IMR-90 (cell line): ENCODE measurements at regions not wholly inside any gene's neighbourhood (a gene's known extent, or its start where the extent isn't known, plus 50 kb on each side); places are given as distances from the start of the nearest gene placed in this dataset.
"Not testable (repeated sequence)": the region's sequence is repeated elsewhere in the genome, so short reads cannot be mapped to it uniquely, and the experiment has no call there.

Experiments used
- ATAC-seq: fragments of 200-7000 bp; cut with Tn5 transposase; 2 replicates; pipeline ENCODE4 v1.9.1; 2020; ENCODE audit warnings: low read depth, mild to moderate bottlenecking, moderate library complexity
- BruUV-seq: library from RNA; stranded (reverse); fragments of 400-500 nt; replicated peaks from 2 replicates; lab custom pipeline; 2021; lab: Mats Ljungman, UMichigan
- CTCF ChIA-PET: fragments of 300-600 bp; formaldehyde crosslinking; extraction: SDS; loops from one replicate; lab custom pipeline; 2021; ENCODE audit warnings: antibody characterized with exemption; lab: Yijun Ruan, JAX
- POLR2A ChIA-PET: fragments of 300-600 bp; sonication (Branson Sonifier 250); formaldehyde crosslinking; loops from one replicate; lab custom pipeline; 2022; ENCODE audit warnings: antibody characterized with exemption; ENCODE audit not compliant: unreplicated experiment; lab: Charles Lee
- DNase-seq: peaks from one replicate; pipeline ENCODE4 v3.0.0; 2013
- H2AFZ ChIP-seq: replicated peaks from 2 replicates; pipeline ENCODE3; 2013; ENCODE audit warnings: low read length, mild to moderate bottlenecking; ENCODE audit not compliant: poor library complexity
- H2AK5ac ChIP-seq: 2 replicates; pipeline ENCODE4 v1.6.1; 2013; ENCODE audit warnings: low read depth, low read length, inconsistent platforms
- H2AK9ac ChIP-seq: replicated peaks from 2 replicates; pipeline ENCODE3; 2013; ENCODE audit warnings: mild to moderate bottlenecking, low read depth, low read length, moderate library complexity; ENCODE audit not compliant: poor library complexity
- H2BK120ac ChIP-seq: 2 replicates; pipeline ENCODE4 v1.6.1; 2013; ENCODE audit warnings: low read depth, low read length, inconsistent platforms
- H2BK15ac ChIP-seq: 3 replicates; pipeline ENCODE4 v1.6.1; 2013; ENCODE audit warnings: low read depth, low read length, inconsistent platforms
- H2BK20ac ChIP-seq: 2 replicates; pipeline ENCODE4 v1.6.1; 2013; ENCODE audit warnings: low read depth, mild to moderate bottlenecking, inconsistent platforms, low read length, moderate library complexity
- H2BK5ac ChIP-seq: 2 replicates; pipeline ENCODE4 v1.6.1; 2013; ENCODE audit warnings: mild to moderate bottlenecking, low read depth, low read length, inconsistent platforms; ENCODE audit not compliant: poor library complexity, severe bottlenecking
- H3K14ac ChIP-seq: replicated peaks from 2 replicates; pipeline ENCODE4 v1.6.1; 2013; ENCODE audit warnings: low read depth, low read length, inconsistent platforms
- H3K18ac ChIP-seq: 2 replicates; pipeline ENCODE4 v1.6.1; 2013; ENCODE audit warnings: low read depth, low read length, control low read depth
- H3K23ac ChIP-seq: 2 replicates; pipeline ENCODE4 v1.6.1; 2013; ENCODE audit warnings: low read depth, low read length, inconsistent platforms
- H3K27ac ChIP-seq: 2 replicates; pipeline ENCODE4 v1.5.1; 2013; ENCODE audit warnings: mild to moderate bottlenecking, control low read depth, low read length; ENCODE audit not compliant: insufficient read depth
- H3K27me3 ChIP-seq: 2 replicates; pipeline ENCODE4 v1.6.1; 2013; ENCODE audit warnings: low read length; ENCODE audit not compliant: control insufficient read depth, insufficient read depth
- H3K36me3 ChIP-seq: 2 replicates; pipeline ENCODE4 v1.6.1; 2013; ENCODE audit warnings: low read length, mixed read lengths; ENCODE audit not compliant: control insufficient read depth, insufficient read depth
- H3K4ac ChIP-seq: 2 replicates; pipeline ENCODE4 v1.6.1; 2013; ENCODE audit warnings: low read depth, low read length, inconsistent platforms
- H3K4me1 ChIP-seq: 2 replicates; pipeline ENCODE4 v1.6.1; 2013; ENCODE audit warnings: low read length, mixed read lengths; ENCODE audit not compliant: control insufficient read depth, insufficient read depth
- H3K4me2 ChIP-seq: 2 replicates; pipeline ENCODE4 v1.6.1; 2013; ENCODE audit warnings: low read depth, mild to moderate bottlenecking, control low read depth, low read length, moderate library complexity
- H3K4me3 ChIP-seq: 2 replicates; pipeline ENCODE4 v1.5.1; 2013; ENCODE audit warnings: low read depth, mild to moderate bottlenecking, control low read depth, low read length, moderate library complexity; ENCODE audit not compliant: insufficient read depth
- H3K56ac ChIP-seq: 2 replicates; pipeline ENCODE4 v1.6.1; 2013; ENCODE audit warnings: low read length, inconsistent platforms; ENCODE audit not compliant: insufficient read depth; ENCODE audit errors: extremely low read depth
- H3K79me1 ChIP-seq, 2 experiments: 2 replicates each; pipeline ENCODE4 v1.6.1; 2013; ENCODE audit warnings: low read length in 2 of 2, inconsistent platforms in 1 of 2, low read depth in 1 of 2
- H3K9ac ChIP-seq: 2 replicates; pipeline ENCODE4 v1.6.1; 2013; ENCODE audit warnings: low read depth, low read length, control low read depth
- H3K9me1 ChIP-seq: 2 replicates; pipeline ENCODE4 v1.6.1; 2013; ENCODE audit warnings: low read length, inconsistent platforms; ENCODE audit not compliant: insufficient read depth
- H3K9me3 ChIP-seq: 2 replicates; pipeline ENCODE4 v1.6.1; 2013; ENCODE audit warnings: low read length; ENCODE audit not compliant: control insufficient read depth, insufficient read depth
- H4K20me1 ChIP-seq: 2 replicates; pipeline ENCODE4 v1.6.1; 2013; ENCODE audit warnings: low read length, inconsistent platforms; ENCODE audit not compliant: insufficient read depth
- H4K5ac ChIP-seq: 2 replicates; pipeline ENCODE4 v1.6.1; 2013; ENCODE audit warnings: mild to moderate bottlenecking, low read depth, low read length, control low read depth
- H4K8ac ChIP-seq, 2 experiments: 2 replicates each; pipeline ENCODE4 v1.6.1; 2013; ENCODE audit warnings: low read depth in 2 of 2, low read length in 2 of 2, control low read depth in 1 of 2, inconsistent platforms in 1 of 2
- H4K91ac ChIP-seq: 2 replicates; pipeline ENCODE4 v1.6.1; 2013; ENCODE audit warnings: low read depth, low read length, inconsistent platforms; ENCODE audit not compliant: insufficient read depth
- CEBPB ChIP-seq: IDR thresholded peaks from 2 replicates; pipeline ENCODE4 v1.6.1; 2012; ENCODE audit warnings: low read depth, low read length, improper control_type of control experiment
- CHD1 ChIP-seq: IDR thresholded peaks from 2 replicates; pipeline ENCODE4 v1.6.1; 2012; ENCODE audit warnings: low read depth, low read length, improper control_type of control experiment
- MAFK ChIP-seq: IDR thresholded peaks from 2 replicates; pipeline ENCODE4 v1.6.1; 2012; ENCODE audit warnings: low read depth, low read length, improper control_type of control experiment
- MXI1 ChIP-seq: IDR thresholded peaks from 2 replicates; pipeline ENCODE4 v1.6.1; 2012; ENCODE audit warnings: low read depth, mild to moderate bottlenecking, low read length, moderate library complexity, borderline replicate concordance
- POLR2A ChIP-seq: IDR thresholded peaks from 2 replicates; pipeline ENCODE4 v1.6.1; 2012; ENCODE audit warnings: mild to moderate bottlenecking, low read depth, low read length
- RAD21 ChIP-seq: IDR thresholded peaks from 2 replicates; pipeline ENCODE4 v1.6.1; 2012; ENCODE audit warnings: low read length, improper control_type of control experiment
- RCOR1 ChIP-seq: IDR thresholded peaks from 2 replicates; pipeline ENCODE4 v1.6.1; 2012; ENCODE audit warnings: mild to moderate bottlenecking, low read length, improper control_type of control experiment; ENCODE audit not compliant: insufficient replicate concordance
- RFX5 ChIP-seq: IDR thresholded peaks from 2 replicates; pipeline ENCODE4 v1.8.0; 2012; ENCODE audit warnings: low read depth, mild to moderate bottlenecking, low read length, moderate library complexity
- SMC3 ChIP-seq: fragments of 150-350 bp; IDR thresholded peaks from 2 replicates; pipeline ENCODE4 v1.6.1; 2016; ENCODE audit warnings: low read depth, mild to moderate bottlenecking, antibody characterized with exemption, low read length, moderate library complexity
- WGBS, 2 experiments: methylation state at CpG; one replicate each; pipeline versions ENCODE4 v1.1.5 to v1.1.7; 2013; ENCODE audit warnings: missing lambda C conversion rate in 2 of 2; ENCODE audit not compliant: insufficient read length in 1 of 2; ENCODE audit errors: extremely low coverage in 2 of 2; 5-methylcytosine and 5-hydroxymethylcytosine counted together
- dilution Hi-C: fragments of 300-500 bp; cut with HindIII; formaldehyde crosslinking; loops from one replicate; pipeline ENCODE4 v1.14.3; 2018; ENCODE audit warnings: low sequenced_read_pairs; ENCODE audit not compliant: unreplicated experiment
- in situ Hi-C: fragments of 300-500 bp; cut with MboI; formaldehyde crosslinking; loops from 3 replicates; pipeline ENCODE4 v1.14.3; 2019; ENCODE audit warnings: low sequenced_read_pairs, inconsistent platforms, mixed read lengths
- intact Hi-C: fragments of 100-400 bp; cut with micrococcal nuclease; formaldehyde crosslinking; loops from 2 replicates; pipeline ENCODE4 v1.10.0; 2022

GRCh38 chrX:1853916-1854315, 239.1 kb downstream of the ASMT start:
- no peaks in the 10 kb centered on the region for H3K9me1 ChIP-seq
- in situ Hi-C loops: no loop called here
- H3K27me3 ChIP-seq: no peaks in the 10 kb centered on the region
- no peak overlapping the region for H2BK20ac ChIP-seq
- no peak overlapping the region for H2AK9ac ChIP-seq
- no peak overlapping the region for H2BK120ac ChIP-seq
- no CpG with 5 or more reads among the region's 3 CpGs for WGBS, 2 experiments
- no peak for DNase-seq
- intact Hi-C loops: no loop called here
- dilution Hi-C loops: no loop called here
- H2AK5ac ChIP-seq: no peak overlapping the region
- peaks cover 30% of the 10 kb centered on the region for H3K9me3 ChIP-seq
- no peak for ATAC-seq
- no peak overlapping the region for H4K5ac ChIP-seq
- no peak overlapping the region for H3K4ac ChIP-seq
- H4K91ac ChIP-seq: no peak overlapping the region
- no peak overlapping the region for H3K18ac ChIP-seq
- no peak overlapping the region for H2AFZ ChIP-seq
- no peaks in the 10 kb centered on the region for H3K36me3 ChIP-seq
- no peak overlapping the region for H3K9ac ChIP-seq
- H3K4me2 ChIP-seq: no peak overlapping the region
- H3K4me1 ChIP-seq: no peaks in the 10 kb centered on the region
- no peak overlapping the region for H3K23ac ChIP-seq
- no peaks in the 10 kb centered on the region for H4K20me1 ChIP-seq
- ChIA-PET POLR2A (no interaction called here), CTCF (no interaction called here)
- no TSS peak for BruUV-seq
- TF ChIP-seq POLR2A (no peak), CEBPB (no peak), RCOR1 (no peak), RFX5 (no peak), MAFK (no peak), RAD21 (no peak), CHD1 (no peak), SMC3 (no peak), MXI1 (no peak)
- no peak overlapping the region for H2BK5ac ChIP-seq
- H4K8ac ChIP-seq: no peak overlapping the region
- H3K4me3 ChIP-seq: no peak overlapping the region
- no peak overlapping the region for H3K27ac ChIP-seq
- H3K56ac ChIP-seq: no peak overlapping the region
- H3K79me1 ChIP-seq: no peaks in the 10 kb centered on the region
- H2BK15ac ChIP-seq: no peak overlapping the region
- H3K14ac ChIP-seq: no peak overlapping the region

- H3K4ac ChIP-seq, H4K8ac ChIP-seq, DNase-seq, H3K4me1 ChIP-seq, POLR2A ChIA-PET, dilution Hi-C loops, H2BK120ac ChIP-seq, in situ Hi-C loops, H3K18ac ChIP-seq, H2BK20ac ChIP-seq, H2AK9ac ChIP-seq, H2AFZ ChIP-seq, ATAC-seq, CTCF ChIA-PET, H2BK5ac ChIP-seq, H3K9me1 ChIP-seq, H3K56ac ChIP-seq, H2BK15ac ChIP-seq, H3K4me2 ChIP-seq, H3K27me3 ChIP-seq, H3K23ac ChIP-seq, H3K4me3 ChIP-seq, H4K91ac ChIP-seq, H3K36me3 ChIP-seq, H3K14ac ChIP-seq, H4K20me1 ChIP-seq, BruUV-seq, H3K9ac ChIP-seq, intact Hi-C loops, H2AK5ac ChIP-seq, H3K27ac ChIP-seq, H3K79me1 ChIP-seq, H4K5ac ChIP-seq: not testable (repeated sequence)
- H3K9me3 ChIP-seq: peaks cover 28% of the 10 kb centered on the region
- no CpG with 5 or more reads among the region's 10 CpGs for WGBS, 2 experiments
These were observed 240.0 kb downstream of the ASMT start for GRCh38 chrX:1854861-1855260.
